ENCODE measurements at regions not wholly inside any gene's neighbourhood (a gene's known extent, or its start where the extent isn't known, plus 50 kb on each side); places are given as distances from the start of the nearest gene placed in this dataset.

DNA sequence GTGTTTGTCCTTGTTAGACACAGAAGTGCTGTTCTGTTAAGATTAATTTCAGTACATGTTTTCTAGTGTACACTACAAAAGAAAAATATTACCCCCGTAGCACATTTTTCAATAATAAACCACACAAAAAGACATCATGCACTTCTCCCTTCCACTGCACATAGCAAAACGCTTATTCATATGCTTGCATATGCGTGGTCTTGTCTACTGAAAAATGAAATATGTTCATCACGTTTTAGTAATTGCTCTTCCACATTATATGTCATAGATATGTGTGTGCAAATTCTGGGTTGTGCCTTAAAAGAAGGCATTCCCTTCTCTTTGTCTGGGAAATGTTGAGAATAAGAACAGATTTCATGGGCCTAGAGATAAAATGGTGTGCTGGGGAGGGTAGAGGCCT, 353.9 kb downstream of the NSUN3 start:
- Histone ChIP-seq H3K36me3 (no peaks in the 10 kb centered on the region), H3K4me1 (ENCODE audit: low read depth) (no peaks in the 10 kb centered on the region), H3K4me3 (no peak overlapping the region), H3K27me3 (no peaks in the 10 kb centered on the region), H3K27ac (no peak overlapping the region), H3K9me3 (ENCODE audit: low read depth) (no peaks in the 10 kb centered on the region)
- TF ChIP-seq CTCF (IDR thresholded peaks at IDR 0.05; ENCODE audit: low read depth, low read length): no peak
- no peak for DNase-seq (ENCODE audit: low read depth in 1 of 2, low spot score in 1 of 2)

DNA sequence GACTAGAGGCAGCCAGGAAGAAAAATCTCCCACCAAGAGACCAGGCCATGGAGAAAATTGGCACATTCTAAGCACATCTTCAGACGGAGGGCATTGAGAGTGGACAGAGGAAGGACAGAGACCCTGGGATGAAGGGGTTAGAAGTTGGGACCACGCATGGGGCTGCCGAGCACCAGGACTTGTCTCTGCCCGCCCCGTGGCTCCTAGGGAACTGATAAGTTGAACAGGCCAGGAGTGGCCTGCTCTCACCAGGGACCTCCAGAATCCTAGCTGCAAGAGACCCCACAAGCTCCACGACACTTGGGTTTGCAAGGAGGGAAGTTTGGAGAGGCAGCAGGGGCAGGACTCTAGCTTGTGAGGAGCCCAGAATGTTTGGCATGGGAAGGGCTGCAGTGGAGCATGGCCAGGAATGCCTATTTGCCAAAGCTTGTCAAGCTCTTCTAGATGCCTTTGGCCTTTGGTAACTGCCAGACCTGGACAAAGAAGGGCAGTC, 355.1 kb downstream of the NSUN3 start:
- no peak for TF ChIP-seq CTCF (IDR thresholded peaks at IDR 0.05; ENCODE audit: low read depth, low read length)
- H3K36me3 ChIP-seq: no peaks in the 10 kb centered on the region
- H3K4me3 ChIP-seq: no peak overlapping the region
- H3K27ac ChIP-seq: no peak overlapping the region
- H3K27me3 ChIP-seq: no peaks in the 10 kb centered on the region
- H3K4me1 ChIP-seq (ENCODE audit: low read depth): no peaks in the 10 kb centered on the region
- no peaks in the 10 kb centered on the region for H3K9me3 ChIP-seq (ENCODE audit: low read depth)
- no peak for DNase-seq (ENCODE audit: low read depth in 1 of 2, low spot score in 1 of 2)

GRCh38 chr3:94420931-94421330, 358.1 kb downstream of the NSUN3 start:
- no peak overlapping the region for H3K4me3 ChIP-seq
- no peaks in the 10 kb centered on the region for H3K9me3 ChIP-seq (ENCODE audit: low read depth)
- no peak overlapping the region for H3K27ac ChIP-seq
- no peak for DNase-seq (ENCODE audit: low read depth in 1 of 2, low spot score in 1 of 2)
- no peaks in the 10 kb centered on the region for H3K4me1 ChIP-seq (ENCODE audit: low read depth)
- TF ChIP-seq CTCF (IDR thresholded peaks at IDR 0.05; ENCODE audit: low read depth, low read length): no peak
- no peaks in the 10 kb centered on the region for H3K27me3 ChIP-seq
- H3K36me3 ChIP-seq: no peaks in the 10 kb centered on the region

DNA sequence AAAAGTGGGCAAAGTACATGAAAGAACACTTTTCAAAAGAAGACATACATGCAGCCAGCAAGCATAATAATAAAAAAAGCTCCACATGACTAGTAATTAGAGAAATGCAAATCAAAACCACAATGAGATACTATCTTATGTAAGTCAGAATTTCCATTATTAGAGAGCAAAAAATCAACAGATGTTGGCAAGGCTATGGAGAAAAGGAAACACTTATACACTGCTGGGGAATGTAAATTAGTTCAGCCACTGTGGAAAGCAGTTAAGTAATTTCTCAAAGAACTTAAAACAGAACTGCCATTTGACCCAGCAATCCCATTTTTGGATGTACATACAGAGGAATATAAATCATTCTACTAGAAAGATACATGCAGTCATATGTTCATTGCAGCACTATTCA, 360.7 kb downstream of the NSUN3 start:
- Histone ChIP-seq H3K27ac (no peak overlapping the region), H3K9me3 (ENCODE audit: low read depth) (peaks cover 2% of the 10 kb centered on the region), H3K4me3 (no peak overlapping the region), H3K27me3 (no peaks in the 10 kb centered on the region), H3K4me1 (ENCODE audit: low read depth) (no peaks in the 10 kb centered on the region), H3K36me3 (no peaks in the 10 kb centered on the region)
- no peak for TF ChIP-seq CTCF (IDR thresholded peaks at IDR 0.05; ENCODE audit: low read depth, low read length)
- DNase-seq (ENCODE audit: low read depth in 1 of 2, low spot score in 1 of 2): peak in 1 of 2 donors; percentile 12

- TF ChIP-seq CTCF (IDR thresholded peaks at IDR 0.05; ENCODE audit: low read depth, low read length): no peak
- Histone ChIP-seq H3K4me1 (ENCODE audit: low read depth) (peaks cover 3% of the 10 kb centered on the region), H3K27me3 (no peaks in the 10 kb centered on the region), H3K4me3 (no peak overlapping the region), H3K27ac (no peak overlapping the region), H3K36me3 (no peaks in the 10 kb centered on the region), H3K9me3 (ENCODE audit: low read depth) (peaks cover 2% of the 10 kb centered on the region)
- no peak for DNase-seq (ENCODE audit: low read depth in 1 of 2, low spot score in 1 of 2)
Measured at GRCh38 chr3:94429517-94429916, 366.7 kb downstream of the NSUN3 start.

Data from cardiac muscle cell (in vitro differentiated cells and primary cell).